AG04450 (cell line): ENCODE measurements at regions not wholly inside any gene's neighbourhood (a gene's known extent, or its start where the extent isn't known, plus 50 kb on each side); places are given as distances from the start of the nearest gene placed in this dataset.

Source experiments
- CTCF ChIA-PET: fragments of 300-600, 350-600 bp; formaldehyde crosslinking; extraction: SDS; loops from one replicate; lab custom pipeline; 2022; ENCODE audit warnings: antibody characterized with exemption, inconsistent platforms; lab: Charles Lee
- POLR2A ChIA-PET: fragments of 350-600 bp; formaldehyde crosslinking; extraction: SDS; loops from one replicate; lab custom pipeline; 2021; ENCODE audit warnings: antibody characterized with exemption, inconsistent platforms; lab: Yijun Ruan, JAX
- DNase-seq: peaks from one replicate; pipeline ENCODE4 v3.0.0-alpha.2; 2011; ENCODE audit warnings: low read depth, low spot score
- H3K27ac ChIP-seq: one replicate; pipeline ENCODE4 v1.5.1; 2012; ENCODE audit warnings: low read depth, low read length, control low read depth
- H3K27me3 ChIP-seq: one replicate; pipeline ENCODE4 v1.6.0; 2012; ENCODE audit warnings: low read length; ENCODE audit not compliant: control insufficient read depth, insufficient read depth
- H3K4me3 ChIP-seq: 2 replicates; pipeline ENCODE4 v1.5.1; 2011; ENCODE audit warnings: mild to moderate bottlenecking, low read depth, low read length, control low read depth
- H3K9me3 ChIP-seq: 2 replicates; pipeline ENCODE4 v1.5.1; 2012; ENCODE audit warnings: low read length; ENCODE audit not compliant: control insufficient read depth, insufficient read depth
- CTCF ChIP-seq: IDR thresholded peaks from 2 replicates; pipeline ENCODE4 v1.5.1; 2011; ENCODE audit warnings: low read depth, low read length, control low read depth, inconsistent platforms

GRCh38 chr5:156147261-156147943 is 179.6 kb upstream of the SGCD start:
- Histone ChIP-seq H3K27ac (no peak overlapping the region), H3K4me3 (no peak overlapping the region), H3K27me3 (no peaks in the 10 kb centered on the region), H3K9me3 (peaks cover 7% of the 10 kb centered on the region; the same call in 1 of the 2 replicates)
- peak; percentile 37 for DNase-seq
- POLR2A ChIA-PET = interaction anchor here (0.8 to 1.0 kb wide), 2 partner anchors 26 kb away, joined by 3 read pairs; no protein-coding TSS in a partner anchor
- CTCF ChIA-PET = interaction anchor here (0.5 kb wide), 1 partner anchor 20 kb away, joined by 4 read pairs; no protein-coding TSS in a partner anchor
- TF ChIP-seq CTCF = no peak

- ChIA-PET POLR2A (interaction anchor here (1.0 kb wide), 1 partner anchor 27 kb away, joined by 3 read pairs; no protein-coding TSS in a partner anchor), CTCF (interaction anchor here (0.5 kb wide), 1 partner anchor 21 kb away, joined by 4 read pairs; no protein-coding TSS in a partner anchor)
- TF ChIP-seq CTCF = no peak
- peaks cover 6% of the 10 kb centered on the region; the same call in 1 of the 2 replicates for H3K9me3 ChIP-seq
- no peak for DNase-seq
- H3K27ac ChIP-seq = no peak overlapping the region
- H3K27me3 ChIP-seq = no peaks in the 10 kb centered on the region
- no peak overlapping the region for H3K4me3 ChIP-seq
Observed at GRCh38 chr5:156147944-156148285, 179.0 kb upstream of the SGCD start.

GRCh38 chr5:156148301-156148700 is 178.7 kb upstream of the SGCD start:
- no peaks in the 10 kb centered on the region for H3K27me3 ChIP-seq
- no peak for TF ChIP-seq CTCF
- peaks cover 2% of the 10 kb centered on the region; the same call in 1 of the 2 replicates for H3K9me3 ChIP-seq
- no peak overlapping the region for H3K27ac ChIP-seq
- ChIA-PET POLR2A (interaction anchor here (1.0 to 1.4 kb wide), 2 partner anchors 27 to 39 kb away, joined by 3 read pairs; no protein-coding TSS in a partner anchor), CTCF (no interaction called here)
- H3K4me3 ChIP-seq = no peak overlapping the region
- no peak for DNase-seq

DNA sequence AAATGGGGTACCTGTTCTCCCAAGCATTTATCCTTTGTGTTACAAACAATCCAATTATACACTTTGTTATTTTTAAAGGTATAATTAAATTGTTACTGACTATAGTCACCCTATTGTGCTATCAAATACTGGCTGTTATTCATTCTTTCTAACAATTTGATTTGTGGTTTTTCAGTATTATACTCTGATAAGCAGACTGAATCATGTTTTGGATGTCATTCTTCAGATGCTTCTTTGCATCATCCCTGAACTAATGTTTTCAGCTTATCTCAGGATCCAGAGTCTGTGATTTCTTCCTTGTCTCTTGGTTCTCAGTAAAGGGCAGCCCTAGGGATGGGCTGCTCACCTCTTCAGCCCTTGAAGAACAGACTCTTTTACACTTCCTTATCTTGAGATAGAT is 177.8 kb upstream of the SGCD start:
- POLR2A ChIA-PET = interaction anchor here (1.4 kb wide), 1 partner anchor 40 kb away, joined by 3 read pairs; no protein-coding TSS in a partner anchor
- CTCF ChIA-PET = no interaction called here

More for the DNA sequence above, 177.8 kb upstream of the SGCD start:
- Histone ChIP-seq H3K4me3 (no peak overlapping the region), H3K27me3 (no peaks in the 10 kb centered on the region), H3K27ac (no peak overlapping the region), H3K9me3 (no peaks in the 10 kb centered on the region; the same call in 1 of the 2 replicates)
- no peak for DNase-seq
- TF ChIP-seq CTCF = no peak
